Panc1 (cell line): ENCODE measurements at regions not wholly inside any gene's neighbourhood (a gene's known extent, or its start where the extent isn't known, plus 50 kb on each side); places are given as distances from the start of the nearest gene placed in this dataset.

Source experiments
- ATAC-seq: fragments of 200-7000 bp; cut with Tn5 transposase; 2 replicates; pipeline ENCODE4 v1.9.1; 2020; ENCODE audit warnings: mild to moderate bottlenecking, moderate library complexity
- BruUV-seq: library from RNA; stranded (reverse); fragments of 400-500 nt; replicated peaks from 2 replicates; lab custom pipeline; 2021; lab: Mats Ljungman, UMichigan
- CTCF ChIA-PET: fragments of 300-600 bp; sonication (Branson Sonifier 250); formaldehyde crosslinking; loops from one replicate; lab custom pipeline; 2022; ENCODE audit warnings: antibody characterized with exemption; lab: Charles Lee
- POLR2A ChIA-PET: fragments of 300-600 bp; sonication (Branson Sonifier 250); formaldehyde crosslinking; loops from one replicate; lab custom pipeline; 2022; ENCODE audit warnings: antibody characterized with exemption; lab: Charles Lee
- DNase-seq: peaks from one replicate; pipeline ENCODE4 v3.0.0-alpha.2; 2010; ENCODE audit warnings: low read depth, low spot score
- H3K27ac ChIP-seq: 2 replicates; pipeline ENCODE4 v1.5.1; 2011; ENCODE audit warnings: mild to moderate bottlenecking, low read length, inconsistent platforms
- H3K27me3 ChIP-seq: fragments of 200-500 bp; sonication (Bioruptor generic); 2 replicates; pipeline ENCODE4 v1.6.0; 2014; ENCODE audit warnings: low read length, inconsistent platforms; ENCODE audit not compliant: control insufficient read depth, insufficient read depth
- H3K36me3 ChIP-seq: fragments of 200-500 bp; sonication (Bioruptor generic); 2 replicates; pipeline ENCODE4 v1.5.1; 2014; ENCODE audit warnings: inconsistent platforms, mild to moderate bottlenecking, low read length, moderate library complexity; ENCODE audit not compliant: control insufficient read depth, insufficient read depth
- H3K4me1 ChIP-seq: 2 replicates; pipeline ENCODE4 v1.5.1; 2011; ENCODE audit warnings: inconsistent platforms, mild to moderate bottlenecking, low read length, moderate library complexity; ENCODE audit not compliant: control insufficient read depth, insufficient read depth
- H3K4me3 ChIP-seq, 2 experiments: 2 replicates each; pipeline ENCODE4 v1.5.1; 2011 to 2012; ENCODE audit warnings: low read depth in 2 of 2, low read length in 2 of 2, mild to moderate bottlenecking in 2 of 2, inconsistent platforms in 1 of 2, moderate library complexity in 1 of 2
- H3K9me3 ChIP-seq: fragments of 200-500 bp; sonication (Bioruptor generic); 2 replicates; pipeline ENCODE4 v1.5.1; 2014; ENCODE audit warnings: low read depth, mild to moderate bottlenecking, inconsistent platforms, low read length, moderate library complexity; ENCODE audit not compliant: control insufficient read depth, insufficient read depth
- CTCF ChIP-seq: fragments of 450-650 bp; IDR thresholded peaks from 2 replicates; pipeline ENCODE4 v1.5.1; 2017; ENCODE audit warnings: mild to moderate bottlenecking
- POLR2AphosphoS5 ChIP-seq: IDR thresholded peaks from 2 replicates; pipeline ENCODE4 v1.6.1; 2012; ENCODE audit warnings: mild to moderate bottlenecking, low read depth, low read length, moderate library complexity
- REST ChIP-seq, 2 experiments: IDR thresholded peaks; 2 replicates each; pipeline ENCODE4 v1.6.1; 2011 to 2012; ENCODE audit warnings: low read depth in 2 of 2, control low read depth in 1 of 2, low read length in 1 of 2, mild to moderate bottlenecking in 1 of 2, moderate library complexity in 1 of 2; ENCODE audit not compliant: insufficient read depth in 1 of 2
- SIN3A ChIP-seq: IDR thresholded peaks from 2 replicates; pipeline ENCODE4 v1.6.1; 2012; ENCODE audit warnings: low read depth, mild to moderate bottlenecking, low read length, moderate library complexity, borderline replicate concordance; ENCODE audit not compliant: insufficient read depth
- TCF7L2 ChIP-seq: IDR thresholded peaks from 2 replicates; pipeline ENCODE4 v1.6.1; 2011; ENCODE audit warnings: mild to moderate bottlenecking, low read depth, low read length, inconsistent platforms
- in situ Hi-C: cut with HindIII; loops from 2 replicates; pipeline ENCODE4 v1.10.0; 2016; ENCODE audit warnings: low sequenced_read_pairs, low pct_unique_long_range_greater_than_20kb
- intact Hi-C: fragments of 100-400 bp; cut with micrococcal nuclease; formaldehyde crosslinking; loops from one replicate; pipeline ENCODE4 v1.10.0; 2022; ENCODE audit not compliant: unreplicated experiment

- DNase-seq: no peak
- Histone ChIP-seq H3K4me3 (no peak overlapping the region), H3K36me3 (no peaks in the 10 kb centered on the region), H3K9me3 (no peaks in the 10 kb centered on the region), H3K27ac (no peak overlapping the region), H3K27me3 (no peaks in the 10 kb centered on the region), H3K4me1 (no peaks in the 10 kb centered on the region)
- intact Hi-C loops (no loop called here), in situ Hi-C loops (no loop called here)
- CTCF ChIA-PET: no interaction called here
- POLR2A ChIA-PET: no interaction called here
- BruUV-seq: no TSS peak
- no peak for TF ChIP-seq CTCF
- TF ChIP-seq SIN3A: no peak
- no peak for TF ChIP-seq TCF7L2
- no peak for TF ChIP-seq POLR2AphosphoS5
- TF ChIP-seq REST (IDR thresholded peaks at IDR 0.05; ENCODE audit: insufficient read depth in 1 of 2, low read depth in 2 of 2, low read length in 1 of 2): no peak
- no peak for ATAC-seq
These were observed 374.5 kb downstream of the PLA2G4A start for GRCh38 chr1:187203257-187203656.

- ChIA-PET POLR2A (no interaction called here), CTCF (no interaction called here)
- TF ChIP-seq POLR2AphosphoS5: no peak
- no peak for TF ChIP-seq REST (IDR thresholded peaks at IDR 0.05; ENCODE audit: insufficient read depth in 1 of 2, low read depth in 2 of 2, low read length in 1 of 2)
- no peak for TF ChIP-seq SIN3A
- no peak for TF ChIP-seq CTCF
- TF ChIP-seq TCF7L2: no peak
- ATAC-seq: no peak
- H3K4me1 ChIP-seq: no peaks in the 10 kb centered on the region
- H3K27me3 ChIP-seq: no peaks in the 10 kb centered on the region
- DNase-seq: no peak
- intact Hi-C loops: no loop called here
- no peaks in the 10 kb centered on the region for H3K36me3 ChIP-seq
- no peak overlapping the region for H3K27ac ChIP-seq
- in situ Hi-C loops: no loop called here
- no TSS peak for BruUV-seq
- no peaks in the 10 kb centered on the region for H3K9me3 ChIP-seq
- H3K4me3 ChIP-seq: no peak overlapping the region
These were observed 383.6 kb downstream of the PLA2G4A start for GRCh38 chr1:187212377-187212776.
